ENCODE measurements at regions not wholly inside any gene's neighbourhood (a gene's known extent, or its start where the extent isn't known, plus 50 kb on each side); places are given as distances from the start of the nearest gene placed in this dataset.

DNA sequence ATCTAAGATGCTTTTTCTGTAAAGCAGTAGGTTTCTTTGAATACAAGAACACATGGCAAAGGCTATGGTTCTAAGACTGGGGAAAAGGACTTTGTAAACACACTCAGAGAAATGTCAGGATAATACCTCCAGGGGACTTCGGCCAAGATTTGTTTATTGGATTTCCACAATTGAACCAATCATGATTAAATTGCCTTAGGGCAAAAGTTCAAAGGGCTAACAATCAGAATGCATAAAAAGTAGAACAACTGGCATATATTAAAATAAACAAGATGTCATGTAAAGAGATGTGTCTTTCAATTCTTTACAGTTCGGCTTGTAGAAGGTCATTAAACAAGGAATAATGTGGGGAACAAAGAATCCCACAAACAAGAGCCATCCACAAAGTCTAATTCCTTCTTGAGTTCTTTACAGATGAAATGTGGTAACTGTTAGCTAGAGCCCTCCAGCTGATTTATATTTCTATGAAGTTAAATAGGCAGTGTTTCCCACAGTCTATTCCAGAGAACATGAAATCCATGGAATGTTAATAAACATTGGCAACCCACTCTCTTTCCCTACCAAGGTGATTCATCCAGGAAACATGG lies 565.5 kb downstream of the ZNF608 start:
- H3K4me3 ChIP-seq (ENCODE audit: low read depth, low read length) = no peak overlapping the region
- TF ChIP-seq, protein P1, sequence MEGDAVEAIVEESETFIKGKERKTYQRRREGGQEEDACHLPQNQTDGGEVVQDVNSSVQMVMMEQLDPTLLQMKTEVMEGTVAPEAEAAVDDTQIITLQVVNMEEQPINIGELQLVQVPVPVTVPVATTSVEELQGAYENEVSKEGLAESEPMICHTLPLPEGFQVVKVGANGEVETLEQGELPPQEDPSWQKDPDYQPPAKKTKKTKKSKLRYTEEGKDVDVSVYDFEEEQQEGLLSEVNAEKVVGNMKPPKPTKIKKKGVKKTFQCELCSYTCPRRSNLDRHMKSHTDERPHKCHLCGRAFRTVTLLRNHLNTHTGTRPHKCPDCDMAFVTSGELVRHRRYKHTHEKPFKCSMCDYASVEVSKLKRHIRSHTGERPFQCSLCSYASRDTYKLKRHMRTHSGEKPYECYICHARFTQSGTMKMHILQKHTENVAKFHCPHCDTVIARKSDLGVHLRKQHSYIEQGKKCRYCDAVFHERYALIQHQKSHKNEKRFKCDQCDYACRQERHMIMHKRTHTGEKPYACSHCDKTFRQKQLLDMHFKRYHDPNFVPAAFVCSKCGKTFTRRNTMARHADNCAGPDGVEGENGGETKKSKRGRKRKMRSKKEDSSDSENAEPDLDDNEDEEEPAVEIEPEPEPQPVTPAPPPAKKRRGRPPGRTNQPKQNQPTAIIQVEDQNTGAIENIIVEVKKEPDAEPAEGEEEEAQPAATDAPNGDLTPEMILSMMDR (IDR thresholded peaks at IDR 0.05; ENCODE audit: low read depth, low read length, missing control alignments) = no peak
- DNase-seq (ENCODE audit: low read depth) = peak; percentile 57
- in situ Hi-C loops (cut with HindIII; ENCODE audit: low sequenced_read_pairs) = no loop called here

GRCh38 chr5:124180299-124180874 lies 566.1 kb downstream of the ZNF608 start:
- no peak for DNase-seq (ENCODE audit: low read depth)
- H3K4me3 ChIP-seq (ENCODE audit: low read depth, low read length) = no peak overlapping the region
- TF ChIP-seq, protein P1 (IDR thresholded peaks at IDR 0.05; ENCODE audit: low read depth, low read length, missing control alignments) = no peak
- in situ Hi-C loops (cut with HindIII; ENCODE audit: low sequenced_read_pairs) = no loop called here

DNA sequence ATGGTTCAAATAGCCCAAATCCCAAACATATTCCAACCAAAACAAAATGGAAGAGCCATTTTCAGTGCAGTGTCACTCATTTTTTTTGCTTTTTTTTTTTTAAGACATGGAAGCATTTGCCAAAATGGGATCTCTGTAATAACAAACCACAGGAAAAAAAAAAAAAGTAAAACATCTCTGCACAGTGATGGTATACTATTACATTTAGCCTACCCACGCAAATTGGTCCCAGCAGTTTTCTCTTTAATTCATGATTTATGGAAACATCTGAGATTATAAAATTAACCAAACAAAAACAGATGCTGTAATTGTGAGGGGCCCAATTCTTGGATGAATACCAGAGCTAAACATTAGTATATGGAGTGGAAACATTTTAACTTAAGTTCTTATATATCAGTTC lies 566.6 kb downstream of the ZNF608 start:
- TF ChIP-seq, protein P1 (IDR thresholded peaks at IDR 0.05; ENCODE audit: low read depth, low read length, missing control alignments) = no peak
- H3K4me3 ChIP-seq (ENCODE audit: low read depth, low read length) = no peak overlapping the region
- in situ Hi-C loops (cut with HindIII; ENCODE audit: low sequenced_read_pairs) = no loop called here
- DNase-seq (ENCODE audit: low read depth) = no peak

GRCh38 chr5:124178050-124178449 lies 568.4 kb downstream of the ZNF608 start:
- H3K4me3 ChIP-seq (ENCODE audit: low read depth, low read length) = no peak overlapping the region
- no peak for DNase-seq (ENCODE audit: low read depth)
- in situ Hi-C loops (cut with HindIII; ENCODE audit: low sequenced_read_pairs) = no loop called here
- TF ChIP-seq, protein P1 (IDR thresholded peaks at IDR 0.05; ENCODE audit: low read depth, low read length, missing control alignments) = no peak

- DNase-seq (ENCODE audit: low read depth) = no peak
- TF ChIP-seq, protein P1 (IDR thresholded peaks at IDR 0.05; ENCODE audit: low read depth, low read length, missing control alignments) = no peak
- H3K4me3 ChIP-seq (ENCODE audit: low read depth, low read length) = no peak overlapping the region
- in situ Hi-C loops (cut with HindIII; ENCODE audit: low sequenced_read_pairs) = no loop called here
Measured at GRCh38 chr5:124176692-124177091, 569.7 kb downstream of the ZNF608 start.

GRCh38 chr5:124173386-124173785 lies 573.1 kb downstream of the ZNF608 start:
- DNase-seq (ENCODE audit: low read depth) = no peak
- no peak overlapping the region for H3K4me3 ChIP-seq (ENCODE audit: low read depth, low read length)
- TF ChIP-seq, protein P1 (IDR thresholded peaks at IDR 0.05; ENCODE audit: low read depth, low read length, missing control alignments) = no peak
- in situ Hi-C loops (cut with HindIII; ENCODE audit: low sequenced_read_pairs) = no loop called here
